ENCODE measurements at regions not wholly inside any gene's neighbourhood (a gene's known extent, or its start where the extent isn't known, plus 50 kb on each side); places are given as distances from the start of the nearest gene placed in this dataset.

GRCh38 chr4:170656506-170656905 is 566.8 kb upstream of the AADAT start:
- no peak for DNase-seq (ENCODE audit: low read depth in 4 of 4, low spot score in 1 of 4)

DNA sequence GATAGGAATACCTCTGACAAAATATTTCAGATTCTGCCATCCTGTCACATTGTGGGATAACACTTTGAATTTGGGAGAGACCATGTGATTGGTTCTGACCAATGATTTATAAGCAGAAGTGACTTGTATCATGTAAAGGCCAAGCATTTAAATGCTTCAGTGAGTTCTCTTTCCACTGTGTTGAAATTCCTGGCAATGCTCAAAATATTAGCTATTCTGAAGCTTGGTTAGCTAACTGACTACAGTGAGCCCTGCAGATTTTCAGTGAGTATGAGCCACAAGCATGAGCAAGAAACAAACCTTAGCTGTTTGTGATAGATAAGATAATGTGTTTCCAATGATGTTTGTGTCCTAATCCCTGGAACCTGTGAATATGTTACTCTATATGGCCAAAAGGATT is 562.8 kb upstream of the AADAT start:
- no peak for DNase-seq (ENCODE audit: low read depth in 4 of 4, low spot score in 1 of 4)

DNA sequence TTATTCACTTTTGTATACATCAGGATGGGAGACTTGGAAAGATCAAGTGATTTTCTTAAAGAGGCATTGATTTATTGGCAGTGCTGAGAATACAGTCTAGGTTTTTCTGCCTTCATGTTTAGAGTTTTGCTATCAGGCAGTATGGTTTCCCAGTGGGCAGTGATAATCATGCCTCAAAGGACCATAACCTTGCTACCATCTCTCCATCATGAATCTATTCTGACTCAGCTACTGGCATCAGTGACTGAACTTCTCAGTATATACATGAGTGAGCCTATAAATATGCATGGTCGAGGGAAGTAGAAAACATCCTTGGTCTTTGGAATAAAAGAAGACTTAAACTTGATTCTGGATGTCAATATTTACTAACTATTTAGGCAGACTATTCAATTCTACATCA is 562.0 kb upstream of the AADAT start:
- no peak for DNase-seq (ENCODE audit: low read depth in 4 of 4, low spot score in 1 of 4)

DNA sequence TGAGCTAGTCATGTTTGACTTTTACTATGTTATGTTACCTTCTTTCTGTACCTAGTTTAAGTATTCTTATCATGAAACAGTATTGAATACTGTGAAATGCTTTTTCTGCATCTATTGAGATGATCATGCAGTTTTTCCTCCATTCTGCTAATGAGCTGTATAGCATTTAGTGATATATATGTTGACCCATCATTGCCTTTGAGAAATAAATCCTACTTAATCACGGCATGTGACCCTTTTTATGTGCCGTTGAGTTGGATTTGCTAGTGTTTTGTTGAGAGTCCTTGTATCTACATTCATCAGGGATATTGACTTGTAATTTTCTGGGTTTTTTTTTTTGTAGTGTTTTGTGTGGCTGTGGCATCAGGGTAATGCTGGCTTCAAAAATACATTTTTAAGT is 537.7 kb upstream of the AADAT start:
- no peak for DNase-seq (ENCODE audit: low read depth in 4 of 4, low spot score in 1 of 4)

DNA sequence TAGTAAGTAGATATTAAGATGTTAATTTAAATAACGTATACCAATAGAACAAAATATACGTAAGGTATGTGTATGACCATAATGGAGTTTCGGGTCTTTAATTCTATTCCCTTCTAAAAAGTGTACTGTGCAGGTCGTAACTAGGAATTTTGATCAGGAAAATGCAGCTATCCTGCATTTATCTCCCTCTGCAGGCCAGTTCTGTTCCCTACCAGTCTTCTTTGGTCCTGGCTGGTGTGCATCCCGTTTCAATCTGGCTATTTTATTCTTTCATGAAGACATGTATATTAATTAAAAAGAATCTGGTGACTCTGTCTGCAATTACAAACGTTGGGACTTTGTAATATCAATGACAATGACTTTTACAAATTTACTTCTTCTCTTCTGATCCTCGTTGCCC is 534.1 kb upstream of the AADAT start:
- no peak for DNase-seq (ENCODE audit: low read depth in 4 of 4, low spot score in 1 of 4)

DNA sequence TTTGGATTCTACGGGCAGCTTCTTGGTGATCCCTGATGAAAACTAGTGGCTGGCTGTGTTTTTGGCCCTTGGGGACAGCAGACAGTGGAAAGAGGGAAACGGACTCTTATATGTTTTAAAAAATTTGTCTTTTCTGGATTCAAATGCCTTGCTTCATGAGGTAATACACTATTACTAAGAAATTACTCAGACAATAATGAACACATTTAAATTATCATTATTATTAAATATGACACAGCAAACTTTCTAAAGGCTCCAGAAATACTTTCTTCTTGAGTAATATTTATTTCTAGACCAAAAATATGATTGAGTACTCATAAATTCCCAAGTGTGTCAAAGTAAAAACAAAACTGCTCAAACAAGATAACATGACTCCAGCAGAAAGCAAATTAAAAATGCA is 520.7 kb upstream of the AADAT start:
- no peak for DNase-seq (ENCODE audit: low read depth in 4 of 4, low spot score in 1 of 4)

DNA sequence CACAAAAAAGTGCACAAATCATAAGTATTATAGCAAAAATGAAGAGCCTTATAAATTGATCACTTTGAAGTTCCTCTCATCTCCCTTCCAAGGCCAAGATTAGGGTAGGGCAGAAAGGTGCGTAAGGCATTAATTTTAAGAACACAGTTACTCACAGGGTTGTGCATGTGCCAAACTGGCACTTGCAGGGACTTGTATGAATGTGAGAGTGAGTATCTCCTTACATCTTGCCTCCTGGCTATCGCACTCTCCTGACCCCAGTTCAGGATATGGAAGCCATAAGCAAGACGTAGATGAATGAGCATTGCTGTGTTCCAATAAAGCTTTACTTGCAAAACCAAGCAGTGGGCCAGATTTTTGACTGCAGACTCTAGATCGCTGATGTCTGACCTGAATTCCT is 510.1 kb upstream of the AADAT start:
- DNase-seq (ENCODE audit: low read depth in 4 of 4, low spot score in 1 of 4) = no peak

DNA sequence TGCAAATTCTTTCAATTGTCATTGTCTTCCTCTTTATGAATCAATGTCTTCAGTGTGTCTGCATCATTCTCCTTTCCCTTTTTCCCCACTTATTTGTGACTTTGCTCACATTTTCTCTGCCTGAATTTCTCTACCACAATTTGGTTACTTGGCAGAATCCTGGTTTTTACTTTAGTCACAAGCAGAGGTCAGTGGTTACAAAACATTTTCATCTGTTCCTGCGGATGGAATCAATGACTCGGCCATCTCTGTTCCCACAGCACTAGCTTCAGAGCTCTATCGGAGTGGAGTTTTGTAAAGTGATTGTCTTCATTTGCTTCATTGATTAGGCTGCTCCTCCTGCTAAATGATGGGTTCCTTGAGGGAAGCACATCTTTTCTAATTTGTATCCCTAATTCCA is 501.3 kb upstream of the AADAT start:
- no peak for DNase-seq (ENCODE audit: low read depth in 4 of 4, low spot score in 1 of 4)

GRCh38 chr4:170589597-170590191 is 499.9 kb upstream of the AADAT start:
- no peak for DNase-seq (ENCODE audit: low read depth in 4 of 4, low spot score in 1 of 4)

- no peak for DNase-seq (ENCODE audit: low read depth in 4 of 4, low spot score in 1 of 4)
These were observed 492.2 kb upstream of the AADAT start for GRCh38 chr4:170581969-170582368.

- DNase-seq (ENCODE audit: low read depth in 4 of 4, low spot score in 1 of 4) = no peak
These were observed 491.6 kb upstream of the AADAT start for GRCh38 chr4:170581322-170581721.

GRCh38 chr4:170580651-170581050 is 490.9 kb upstream of the AADAT start:
- no peak for DNase-seq (ENCODE audit: low read depth in 4 of 4, low spot score in 1 of 4)

GRCh38 chr4:170538821-170539473 is 449.2 kb upstream of the AADAT start:
- DNase-seq (ENCODE audit: low read depth in 4 of 4, low spot score in 1 of 4) = no peak

DNA sequence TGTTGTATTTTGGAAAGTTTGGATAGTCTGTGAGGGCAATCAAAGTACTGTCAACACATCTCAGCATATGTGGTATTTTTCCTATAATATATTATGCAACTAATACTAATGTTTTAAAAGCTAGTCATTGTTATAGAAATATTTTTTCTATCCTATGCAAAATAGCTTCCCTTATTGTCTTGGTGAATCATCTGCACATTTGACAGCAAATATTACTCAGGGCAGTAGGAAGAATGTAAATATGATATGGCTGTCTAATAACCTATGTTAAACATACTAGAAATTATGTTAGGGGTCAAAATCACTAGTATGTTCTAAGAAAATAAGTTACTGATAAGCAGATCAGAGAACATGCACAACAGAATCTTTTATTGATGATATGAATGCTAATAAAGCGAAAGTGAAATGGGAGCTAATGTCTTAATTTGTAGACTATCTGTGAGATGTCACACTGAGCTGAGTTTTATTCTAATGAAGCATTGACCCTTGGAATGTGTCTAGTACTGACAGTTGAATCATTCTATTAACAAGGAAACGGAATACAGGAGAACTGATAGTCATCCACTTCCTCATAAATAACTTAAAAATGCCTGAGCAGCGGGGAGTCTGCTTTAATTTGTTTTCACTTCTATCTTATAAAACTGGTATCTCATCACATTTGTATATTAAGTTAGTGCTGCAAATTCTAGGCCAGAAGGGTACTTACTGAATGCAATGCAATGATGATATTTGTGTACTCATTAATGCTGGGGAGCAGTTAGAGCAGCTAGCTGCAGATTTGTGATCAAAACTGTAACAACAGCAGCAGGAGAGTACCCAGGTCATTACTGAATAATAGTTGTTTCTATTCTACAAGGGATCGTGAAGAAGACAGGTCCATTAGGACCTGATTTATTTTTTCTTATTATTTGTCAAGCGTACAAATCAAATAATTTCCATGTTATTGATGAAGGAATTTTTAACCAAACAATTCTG is 440.3 kb upstream of the AADAT start:
- DNase-seq (ENCODE audit: low read depth in 4 of 4, low spot score in 1 of 4) = no peak

GRCh38 chr4:170526471-170526870 is 436.7 kb upstream of the AADAT start:
- DNase-seq (ENCODE audit: low read depth in 4 of 4, low spot score in 1 of 4) = no peak

- no peak for DNase-seq (ENCODE audit: low read depth in 4 of 4, low spot score in 1 of 4)
These were observed 432.7 kb upstream of the AADAT start for GRCh38 chr4:170522427-170522970.

DNA sequence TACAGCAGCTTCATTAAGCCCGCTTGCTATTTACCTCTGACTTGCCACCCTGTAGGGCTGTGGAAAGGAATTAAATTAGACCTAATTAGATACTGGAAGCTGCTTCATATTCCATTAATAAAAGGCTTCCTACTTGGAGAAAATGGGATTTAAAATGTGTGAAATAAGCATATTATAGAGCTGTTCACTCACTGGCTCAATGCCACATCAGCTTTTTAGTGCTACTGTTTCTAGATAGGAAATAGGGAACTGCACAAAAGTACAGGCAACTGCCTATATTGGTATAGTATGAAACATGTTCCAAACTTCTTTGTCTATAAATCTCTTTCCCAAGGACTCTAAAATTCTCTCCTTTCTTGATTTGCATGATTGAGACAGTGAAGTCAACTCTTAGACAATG is 407.9 kb upstream of the AADAT start:
- DNase-seq (ENCODE audit: low read depth in 4 of 4, low spot score in 1 of 4) = no peak

DNA sequence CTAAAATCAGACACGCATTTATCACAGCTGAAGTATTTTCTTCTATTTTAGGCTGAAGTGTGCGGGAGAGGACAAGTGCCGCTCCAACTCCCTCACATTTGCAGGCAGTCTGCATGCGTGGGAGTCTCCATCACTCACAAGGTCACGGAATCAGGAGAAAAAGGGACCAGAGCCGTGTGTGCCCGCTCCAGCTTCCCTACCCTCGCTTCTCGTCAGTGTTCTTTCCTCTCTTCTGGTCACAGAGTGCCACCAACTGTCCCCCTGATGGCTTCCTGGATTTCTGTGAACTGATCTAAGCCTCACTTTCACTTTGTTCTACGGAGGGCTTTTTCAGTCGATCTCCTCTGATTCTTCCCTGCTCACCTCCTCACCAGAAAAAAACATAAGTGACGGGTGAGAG is 407.4 kb upstream of the AADAT start:
- DNase-seq (ENCODE audit: low read depth in 4 of 4, low spot score in 1 of 4) = no peak

DNA sequence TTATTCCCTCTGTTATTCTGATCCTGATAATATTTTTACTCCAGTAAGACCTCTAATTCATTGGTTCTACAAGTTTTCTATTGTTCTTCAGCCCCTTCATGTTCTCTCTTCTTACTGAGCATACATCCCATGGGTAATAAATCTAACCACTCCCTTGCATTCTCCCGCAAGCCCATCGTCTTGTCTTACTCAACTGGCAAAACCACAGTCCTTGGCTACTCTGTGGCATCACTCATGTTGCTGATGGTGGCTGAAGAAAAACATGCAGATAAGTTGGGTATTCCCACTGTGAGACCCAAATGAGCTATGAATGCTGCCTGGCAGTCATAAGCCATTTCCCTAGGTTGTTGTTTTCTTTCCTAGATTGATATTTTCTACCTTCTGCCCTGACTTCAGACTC is 402.2 kb upstream of the AADAT start:
- no peak for DNase-seq (ENCODE audit: low read depth in 4 of 4, low spot score in 1 of 4)

GRCh38 chr4:170476351-170476750 is 386.6 kb upstream of the AADAT start:
- DNase-seq (ENCODE audit: low read depth in 4 of 4, low spot score in 1 of 4) = no peak

- DNase-seq (ENCODE audit: low read depth in 4 of 4, low spot score in 1 of 4) = no peak
These were observed 375.7 kb upstream of the AADAT start for GRCh38 chr4:170465429-170465828.

All from stimulated activated CD4-positive, alpha-beta T cell treated with anti-CD3 and anti-CD28 coated beads, Interleukin-1b, Interleukin-23, amount 100 ng/mL, for 24 hours (primary cell).